ENCODE measurements at regions not wholly inside any gene's neighbourhood (a gene's known extent, or its start where the extent isn't known, plus 50 kb on each side); places are given as distances from the start of the nearest gene placed in this dataset.

DNA sequence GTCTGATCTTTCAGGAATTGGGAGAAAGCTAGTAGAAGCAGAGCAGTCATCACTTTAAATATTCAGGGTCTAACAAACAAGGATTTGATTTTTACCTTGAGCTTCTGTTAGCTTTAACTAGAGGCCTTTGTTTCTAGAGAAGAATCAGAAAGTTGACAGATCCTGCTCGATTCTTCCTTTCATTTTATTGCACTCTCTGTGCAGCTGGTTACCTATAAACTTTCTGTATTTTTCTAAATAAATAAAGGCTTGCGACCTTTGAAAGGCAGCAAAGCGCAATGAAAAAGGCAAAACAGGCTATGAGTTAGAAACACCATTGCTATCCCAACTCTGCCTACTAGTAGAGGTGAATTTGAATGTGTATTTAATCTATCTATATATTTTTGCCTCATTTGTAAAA, 101.4 kb upstream of the NPY2R start:
- TF ChIP-seq POLR2AphosphoS5 (IDR thresholded peaks at IDR 0.05; ENCODE audit: low read depth, low read length) (no peak), POLR2A (IDR thresholded peaks at IDR 0.05; ENCODE audit: borderline replicate concordance, extremely low read depth, insufficient read depth, insufficient read length) (no peak), FOSL1 (IDR thresholded peaks at IDR 0.05; ENCODE audit: low read depth) (no peak), CTCF (IDR thresholded peaks at IDR 0.05 in 2 of 3, conservative IDR thresholded peaks at IDR 0.05 in 1 of 3; ENCODE audit: borderline replicate concordance in 1 of 3, insufficient read depth in 1 of 3, low read depth in 2 of 3, low read length in 2 of 3) (no peak), SP1 (IDR thresholded peaks at IDR 0.05; ENCODE audit: low read depth) (no peak), ZNF274 (IDR thresholded peaks at IDR 0.05; ENCODE audit: low read depth, low read length) (no peak), REST (IDR thresholded peaks at IDR 0.05; ENCODE audit: low read depth) (no peak), EZH2 (IDR thresholded peaks at IDR 0.05) (no peak)

Measured in HCT116 (cell line).